Neuron (in vitro differentiated cells): ENCODE measurements at regions not wholly inside any gene's neighbourhood (a gene's known extent, or its start where the extent isn't known, plus 50 kb on each side); places are given as distances from the start of the nearest gene placed in this dataset.

Source experiments
- H2AFZ ChIP-seq: one replicate; pipeline ENCODE4 v1.6.1; 2013; ENCODE audit warnings: low read depth, mild to moderate bottlenecking, inconsistent platforms, low read length, moderate library complexity
- H3K27me3 ChIP-seq: one replicate; pipeline ENCODE4 v1.6.1; 2013; ENCODE audit warnings: low read length; ENCODE audit not compliant: insufficient read depth
- H3K36me3 ChIP-seq: one replicate; pipeline ENCODE4 v1.6.1; 2013; ENCODE audit warnings: low read length; ENCODE audit not compliant: insufficient read depth
- H3K4me1 ChIP-seq: one replicate; pipeline ENCODE4 v1.6.1; 2013; ENCODE audit warnings: low read length; ENCODE audit not compliant: insufficient read depth
- H3K4me3 ChIP-seq: 2 replicates; pipeline ENCODE4 v1.5.1; 2013; ENCODE audit warnings: mild to moderate bottlenecking, low read length, moderate library complexity
- H3K9me3 ChIP-seq: one replicate; pipeline ENCODE4 v1.6.1; 2013; ENCODE audit warnings: low read length

GRCh38 chr4:110395421-110395820 is 80.5 kb upstream of the ENPEP start:
- no peaks in the 10 kb centered on the region for H3K36me3 ChIP-seq

GRCh38 chr4:110394871-110395270 is 81.1 kb upstream of the ENPEP start:
- Histone ChIP-seq H3K36me3 (no peaks in the 10 kb centered on the region), H3K4me1 (no peaks in the 10 kb centered on the region), H2AFZ (no peak overlapping the region), H3K9me3 (no peaks in the 10 kb centered on the region), H3K27me3 (no peaks in the 10 kb centered on the region), H3K4me3 (no peak overlapping the region)

More at GRCh38 chr4:110395421-110395820, 80.5 kb upstream of the ENPEP start:
- H3K4me3 ChIP-seq = no peak overlapping the region
- no peaks in the 10 kb centered on the region for H3K9me3 ChIP-seq
- no peaks in the 10 kb centered on the region for H3K4me1 ChIP-seq
- H2AFZ ChIP-seq = no peak overlapping the region
- no peaks in the 10 kb centered on the region for H3K27me3 ChIP-seq

DNA sequence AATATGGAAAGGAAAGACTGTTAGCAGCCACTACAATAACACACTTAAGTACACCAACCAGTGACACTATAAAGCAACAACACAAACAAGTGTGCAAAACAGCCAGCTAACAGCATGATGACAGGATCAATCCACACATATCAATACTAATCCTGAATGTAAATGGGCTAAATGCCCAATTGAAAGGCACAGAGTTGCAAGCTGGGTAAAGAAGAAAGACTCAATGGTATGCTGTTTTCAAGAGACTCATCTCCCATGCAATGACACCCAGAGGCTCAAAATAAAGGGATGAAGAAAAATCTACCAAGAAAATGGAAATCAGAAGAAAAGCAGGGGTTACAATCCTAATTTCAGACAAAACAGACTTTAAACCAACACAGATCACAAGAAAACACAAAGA is 94.2 kb upstream of the ENPEP start:
- no peaks in the 10 kb centered on the region for H3K4me1 ChIP-seq
- H3K36me3 ChIP-seq = no peaks in the 10 kb centered on the region
- no peak overlapping the region for H2AFZ ChIP-seq
- no peaks in the 10 kb centered on the region for H3K27me3 ChIP-seq
- H3K4me3 ChIP-seq = no peak overlapping the region
- H3K9me3 ChIP-seq = no peaks in the 10 kb centered on the region

- Histone ChIP-seq H3K4me3 (no peak overlapping the region), H2AFZ (no peak overlapping the region), H3K36me3 (no peaks in the 10 kb centered on the region), H3K9me3 (no peaks in the 10 kb centered on the region), H3K4me1 (no peaks in the 10 kb centered on the region), H3K27me3 (no peaks in the 10 kb centered on the region)
These were observed 103.5 kb upstream of the ENPEP start for GRCh38 chr4:110372485-110372884.

DNA sequence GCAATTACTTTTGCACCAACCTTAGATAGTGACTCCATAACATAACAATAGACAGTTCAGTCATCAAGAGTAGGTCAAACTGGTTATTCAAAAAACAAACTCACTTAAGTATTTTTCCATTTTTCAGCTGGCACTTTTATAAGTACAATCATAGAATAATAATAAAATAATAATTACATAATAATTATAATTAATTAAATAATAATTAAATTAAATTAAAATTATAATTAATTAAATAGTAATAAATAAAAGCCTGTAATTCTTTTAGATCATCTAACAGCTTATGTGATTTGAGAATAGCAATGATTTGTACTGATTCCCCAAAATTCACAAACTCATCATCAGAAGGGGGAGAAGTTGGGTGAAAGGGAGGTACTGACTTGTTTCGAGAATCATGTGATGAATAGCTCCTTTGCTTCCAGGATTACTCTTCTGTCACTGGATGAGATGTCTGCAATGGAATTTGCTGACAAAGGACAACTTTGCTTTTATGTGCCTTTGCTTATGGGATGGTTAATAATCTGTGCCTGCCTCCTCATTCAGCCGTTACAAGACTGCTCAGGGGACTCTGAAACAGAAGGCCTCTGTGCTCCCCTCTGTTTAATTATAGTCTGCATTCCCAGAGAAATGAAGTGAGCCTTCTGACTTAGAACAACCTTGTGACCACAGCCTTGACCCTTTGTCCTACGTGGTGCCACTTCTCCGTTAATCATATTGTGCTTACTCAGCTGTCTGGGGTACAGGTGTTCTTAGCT is 104.8 kb upstream of the ENPEP start:
- H2AFZ ChIP-seq = no peak overlapping the region
- no peaks in the 10 kb centered on the region for H3K27me3 ChIP-seq
- H3K36me3 ChIP-seq = no peaks in the 10 kb centered on the region
- no peaks in the 10 kb centered on the region for H3K4me1 ChIP-seq
- no peak overlapping the region for H3K4me3 ChIP-seq
- no peaks in the 10 kb centered on the region for H3K9me3 ChIP-seq

DNA sequence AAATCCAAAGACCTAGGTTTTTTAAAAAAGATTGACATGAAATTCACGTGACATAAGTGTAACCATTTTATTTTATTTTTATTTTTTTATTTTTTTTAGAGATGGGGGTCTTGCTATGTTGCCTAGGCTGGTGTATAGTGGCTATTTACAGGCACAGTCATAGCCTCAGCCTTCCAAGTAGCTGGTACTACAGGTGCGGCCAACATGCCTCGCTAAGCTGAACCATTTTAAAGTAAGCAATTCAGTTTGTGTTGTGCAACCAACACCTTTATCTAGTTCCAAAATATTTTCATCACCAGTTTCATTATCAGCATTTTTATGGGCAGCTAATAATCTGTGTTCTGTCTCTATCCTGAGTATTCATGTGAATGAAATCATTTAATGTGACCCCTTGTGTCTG is 107.5 kb upstream of the ENPEP start:
- no peaks in the 10 kb centered on the region for H3K4me1 ChIP-seq
- H3K27me3 ChIP-seq = no peaks in the 10 kb centered on the region
- H3K36me3 ChIP-seq = no peaks in the 10 kb centered on the region
- H2AFZ ChIP-seq = no peak overlapping the region
- no peaks in the 10 kb centered on the region for H3K9me3 ChIP-seq
- H3K4me3 ChIP-seq = no peak overlapping the region

- Histone ChIP-seq H3K36me3 (no peaks in the 10 kb centered on the region), H3K9me3 (no peaks in the 10 kb centered on the region), H3K27me3 (no peaks in the 10 kb centered on the region), H3K4me3 (no peak overlapping the region), H2AFZ (no peak overlapping the region), H3K4me1 (no peaks in the 10 kb centered on the region)
These were observed 108.8 kb upstream of the ENPEP start for GRCh38 chr4:110367156-110367555.

DNA sequence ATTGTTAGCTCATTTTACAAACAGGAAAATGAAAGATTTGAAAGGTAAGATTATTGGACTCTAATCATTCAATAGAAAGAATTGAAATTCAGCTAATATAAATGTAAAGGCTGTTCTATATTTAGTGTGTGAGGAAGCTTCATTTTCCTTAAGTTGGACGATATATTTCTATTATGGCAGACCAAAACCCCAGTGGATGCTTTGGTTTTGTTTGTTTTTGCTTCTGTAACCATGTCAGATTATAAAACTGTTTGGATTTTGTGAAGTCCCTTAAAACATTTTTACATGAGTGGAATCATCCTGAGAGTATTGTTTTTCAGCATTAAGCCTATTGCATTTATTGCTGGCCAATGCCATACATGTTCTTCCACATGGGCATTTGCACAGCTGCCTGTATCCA is 110.2 kb upstream of the ENPEP start:
- Histone ChIP-seq H3K4me3 (no peak overlapping the region), H3K4me1 (no peaks in the 10 kb centered on the region), H3K9me3 (no peaks in the 10 kb centered on the region), H2AFZ (no peak overlapping the region), H3K27me3 (no peaks in the 10 kb centered on the region), H3K36me3 (no peaks in the 10 kb centered on the region)

- Histone ChIP-seq H3K4me1 (no peaks in the 10 kb centered on the region), H3K9me3 (no peaks in the 10 kb centered on the region), H3K27me3 (no peaks in the 10 kb centered on the region), H3K36me3 (no peaks in the 10 kb centered on the region), H3K4me3 (no peak overlapping the region), H2AFZ (no peak overlapping the region)
These were observed 110.9 kb upstream of the ENPEP start for GRCh38 chr4:110364911-110365520.

DNA sequence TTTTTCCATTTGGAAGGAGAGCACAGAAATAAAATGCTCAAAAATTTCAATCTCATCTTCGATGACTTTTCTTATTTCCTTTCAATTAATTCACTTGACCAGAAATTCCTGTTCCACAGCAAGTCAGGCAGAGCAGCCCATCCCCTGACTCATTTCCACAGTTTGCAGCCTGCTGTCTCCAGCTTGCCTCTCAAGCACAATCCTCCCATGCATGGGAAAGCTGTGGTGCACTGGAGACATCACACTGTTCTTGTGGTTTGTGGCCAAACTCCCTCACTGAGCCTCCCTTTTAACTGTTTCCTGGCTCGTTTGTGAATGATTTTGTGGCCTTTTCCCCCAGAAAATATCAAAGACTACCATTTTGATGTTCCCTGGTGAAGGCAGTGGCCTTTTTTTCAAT is 114.0 kb upstream of the ENPEP start:
- no peaks in the 10 kb centered on the region for H3K4me1 ChIP-seq
- H3K4me3 ChIP-seq = no peak overlapping the region
- no peaks in the 10 kb centered on the region for H3K36me3 ChIP-seq
- no peaks in the 10 kb centered on the region for H3K27me3 ChIP-seq
- no peak overlapping the region for H2AFZ ChIP-seq
- H3K9me3 ChIP-seq = no peaks in the 10 kb centered on the region

- no peak overlapping the region for H2AFZ ChIP-seq
- H3K4me1 ChIP-seq = no peaks in the 10 kb centered on the region
- no peaks in the 10 kb centered on the region for H3K27me3 ChIP-seq
- H3K36me3 ChIP-seq = no peaks in the 10 kb centered on the region
- H3K9me3 ChIP-seq = no peaks in the 10 kb centered on the region
- H3K4me3 ChIP-seq = no peak overlapping the region
These were observed 116.9 kb upstream of the ENPEP start for GRCh38 chr4:110359076-110359475.

GRCh38 chr4:110357521-110357920 is 118.4 kb upstream of the ENPEP start:
- H2AFZ ChIP-seq = no peak overlapping the region
- no peaks in the 10 kb centered on the region for H3K9me3 ChIP-seq
- no peaks in the 10 kb centered on the region for H3K36me3 ChIP-seq
- no peaks in the 10 kb centered on the region for H3K4me1 ChIP-seq
- no peak overlapping the region for H3K4me3 ChIP-seq
- H3K27me3 ChIP-seq = no peaks in the 10 kb centered on the region

- Histone ChIP-seq H3K27me3 (no peaks in the 10 kb centered on the region), H3K9me3 (no peaks in the 10 kb centered on the region), H3K36me3 (no peaks in the 10 kb centered on the region), H2AFZ (no peak overlapping the region), H3K4me1 (no peaks in the 10 kb centered on the region), H3K4me3 (no peak overlapping the region)
These were observed 121.5 kb upstream of the ENPEP start for GRCh38 chr4:110354460-110354859.
